Mesodermal cell (in vitro differentiated cells): ENCODE measurements at regions not wholly inside any gene's neighbourhood (a gene's known extent, or its start where the extent isn't known, plus 50 kb on each side); places are given as distances from the start of the nearest gene placed in this dataset.
"Not testable (repeated sequence)": the region's sequence is repeated elsewhere in the genome, so short reads cannot be mapped to it uniquely, and the experiment has no call there.

ENCODE experiments used
- H3K27ac ChIP-seq: 2 replicates; pipeline ENCODE4 v1.7.0; 2013; ENCODE audit warnings: mild to moderate bottlenecking, low read depth, low read length, moderate library complexity; ENCODE audit not compliant: severe bottlenecking
- H3K36me3 ChIP-seq: 2 replicates; pipeline ENCODE4 v1.7.1; 2013; ENCODE audit warnings: mild to moderate bottlenecking, low read length, moderate library complexity; ENCODE audit not compliant: control insufficient read depth, insufficient read depth
- H3K4me1 ChIP-seq: one replicate; pipeline ENCODE4 v1.7.1; 2013; ENCODE audit warnings: mild to moderate bottlenecking, low read length; ENCODE audit not compliant: insufficient read depth, control insufficient read depth, poor library complexity, severe bottlenecking
- H3K4me3 ChIP-seq: 2 replicates; pipeline ENCODE4 v1.7.0; 2013; ENCODE audit warnings: low read length, control low read depth, mild to moderate bottlenecking; ENCODE audit not compliant: insufficient read depth, poor library complexity, severe bottlenecking; ENCODE audit errors: extremely low read depth
- H3K9me3 ChIP-seq: 2 replicates; pipeline ENCODE4 v1.7.1; 2013; ENCODE audit warnings: mild to moderate bottlenecking, low read length, moderate library complexity; ENCODE audit not compliant: control insufficient read depth
- WGBS, 2 experiments: methylation state at CpG; one replicate each; pipeline ENCODE4 v1.1.5; 2013; ENCODE audit warnings: missing lambda C conversion rate in 2 of 2; ENCODE audit not compliant: insufficient coverage in 2 of 2; 5-methylcytosine and 5-hydroxymethylcytosine counted together

- not testable (repeated sequence) for H3K4me1 ChIP-seq, H3K36me3 ChIP-seq, H3K4me3 ChIP-seq, H3K27ac ChIP-seq, H3K9me3 ChIP-seq
- no CpG with 5 or more reads among the region's 38 CpGs for WGBS, 2 experiments
Measured at GRCh38 chr21:9816734-9817334, 704.5 kb upstream of the TPTE start.

DNA sequence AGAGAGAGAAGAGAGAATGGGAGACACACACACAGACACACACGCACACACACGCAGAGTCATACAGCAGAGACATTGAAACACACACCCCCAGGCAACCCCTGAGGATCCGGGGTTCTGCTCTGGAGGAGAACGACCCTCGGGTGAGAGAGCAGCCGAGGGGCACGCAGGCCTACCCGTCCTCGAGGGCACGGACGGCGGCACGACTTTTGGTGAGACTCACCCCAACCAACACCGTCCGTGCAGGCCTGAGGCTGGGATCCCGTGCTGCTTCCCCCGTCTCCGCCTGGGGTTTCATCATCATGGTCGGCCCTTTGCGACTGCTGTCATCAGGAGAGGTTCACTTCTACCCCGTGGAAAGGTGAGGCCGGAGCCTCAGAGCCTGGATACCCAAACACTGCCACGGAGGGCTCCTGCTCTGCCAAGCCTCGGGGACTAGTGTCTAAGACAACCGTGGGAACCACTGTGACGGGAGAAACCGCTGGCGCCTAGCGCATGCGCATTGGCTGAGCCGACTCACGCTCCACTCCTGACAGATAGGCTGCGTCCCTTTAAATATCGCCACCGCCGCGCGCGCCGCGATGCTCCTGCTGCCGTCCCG is 703.4 kb upstream of the TPTE start:
- H3K27ac ChIP-seq, H3K4me1 ChIP-seq, H3K36me3 ChIP-seq, H3K4me3 ChIP-seq, H3K9me3 ChIP-seq: not testable (repeated sequence)
- WGBS, 2 experiments: no CpG with 5 or more reads among the region's 43 CpGs

- not testable (repeated sequence) for H3K4me1 ChIP-seq, H3K9me3 ChIP-seq, H3K36me3 ChIP-seq, H3K27ac ChIP-seq, H3K4me3 ChIP-seq
- WGBS, 2 experiments: no CpG with 5 or more reads among the region's 37 CpGs
Measured at GRCh38 chr21:9819549-9820192, 701.7 kb upstream of the TPTE start.

DNA sequence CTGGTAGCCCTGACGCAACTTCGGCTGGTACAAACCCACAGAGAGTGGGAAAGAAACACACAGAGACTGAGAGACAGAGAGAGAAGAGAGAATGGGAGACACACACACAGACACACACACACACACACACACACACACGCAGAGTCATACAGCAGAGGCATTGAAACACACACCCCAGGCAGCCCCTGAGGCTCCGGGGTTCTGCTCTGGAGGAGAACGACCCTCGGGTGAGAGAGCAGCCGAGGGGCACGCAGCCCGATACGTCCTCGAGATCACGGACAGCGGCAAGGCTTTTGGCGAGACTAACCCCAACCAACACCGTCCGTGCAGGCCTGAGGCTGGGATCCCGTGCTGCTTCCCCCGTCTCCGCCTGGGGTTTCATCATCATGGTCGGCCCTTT is 700.8 kb upstream of the TPTE start:
- no CpG with 5 or more reads among the region's 20 CpGs for WGBS, 2 experiments
- not testable (repeated sequence) for H3K36me3 ChIP-seq, H3K9me3 ChIP-seq, H3K4me1 ChIP-seq, H3K4me3 ChIP-seq, H3K27ac ChIP-seq

DNA sequence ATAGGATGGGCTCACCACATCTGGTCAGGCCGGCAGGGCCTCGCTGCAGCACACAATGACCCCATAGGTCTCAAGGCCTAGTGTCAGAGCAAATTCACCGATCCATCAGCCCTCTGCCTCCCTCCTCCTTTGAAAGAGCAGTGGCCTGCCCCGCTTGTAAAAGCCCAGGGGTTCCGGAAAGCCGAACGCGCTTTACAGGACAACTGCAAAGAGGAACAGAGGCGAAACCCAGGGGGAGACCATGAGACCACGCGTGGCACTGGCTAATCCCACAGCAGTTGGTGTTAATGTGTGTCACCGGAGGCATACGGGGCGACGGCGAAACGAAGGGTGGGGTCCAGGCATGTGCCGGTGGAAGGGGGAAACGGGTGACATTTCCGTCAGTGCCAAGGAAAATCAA is 699.9 kb upstream of the TPTE start:
- H3K9me3 ChIP-seq, H3K4me3 ChIP-seq, H3K27ac ChIP-seq, H3K4me1 ChIP-seq, H3K36me3 ChIP-seq: not testable (repeated sequence)
- 83 to 98% methylated on average over 3 to 10 of the region's 20 CpGs for WGBS, 2 experiments

GRCh38 chr21:9822093-9822820 is 699.1 kb upstream of the TPTE start:
- 75 to 100% methylated on average over 2 to 4 of the region's 49 CpGs for WGBS, 2 experiments
- H3K4me1 ChIP-seq, H3K9me3 ChIP-seq, H3K36me3 ChIP-seq, H3K27ac ChIP-seq, H3K4me3 ChIP-seq: not testable (repeated sequence)

- H3K4me1 ChIP-seq, H3K36me3 ChIP-seq, H3K27ac ChIP-seq, H3K4me3 ChIP-seq, H3K9me3 ChIP-seq: not testable (repeated sequence)
- 88 to 90% methylated on average over 14 of the region's 65 CpGs for WGBS, 2 experiments
Measured at GRCh38 chr21:9823197-9824157, 697.9 kb upstream of the TPTE start.

GRCh38 chr21:9830801-9831200 is 690.6 kb upstream of the TPTE start:
- not testable (repeated sequence) for H3K4me3 ChIP-seq, H3K4me1 ChIP-seq, H3K9me3 ChIP-seq, H3K36me3 ChIP-seq, H3K27ac ChIP-seq
- WGBS, 2 experiments: no CpG with 5 or more reads among the region's 32 CpGs

GRCh38 chr21:9832751-9833150 is 688.6 kb upstream of the TPTE start:
- not testable (repeated sequence) for H3K36me3 ChIP-seq, H3K4me1 ChIP-seq, H3K9me3 ChIP-seq, H3K27ac ChIP-seq, H3K4me3 ChIP-seq
- WGBS, 2 experiments: 89 to 100% methylated on average over 1 to 6 of the region's 18 CpGs

- H3K36me3 ChIP-seq, H3K4me3 ChIP-seq, H3K4me1 ChIP-seq, H3K27ac ChIP-seq: not testable (repeated sequence)
- WGBS, 2 experiments: 78% methylated on average over 8 of the region's 33 CpGs; no CpG with 5 or more reads in 1 of the 2 experiments
- peaks cover 24% of the 10 kb centered on the region for H3K9me3 ChIP-seq
Measured at GRCh38 chr21:9836547-9836946, 684.8 kb upstream of the TPTE start.
